ENCODE measurements at regions not wholly inside any gene's neighbourhood (a gene's known extent, or its start where the extent isn't known, plus 50 kb on each side); places are given as distances from the start of the nearest gene placed in this dataset.
A peak's percentile ranks its signal among the peaks of the same experiment; 100 is the strongest.
"Not testable (repeated sequence)": the region's sequence is repeated elsewhere in the genome, so short reads cannot be mapped to it uniquely, and the experiment has no call there.

DNA sequence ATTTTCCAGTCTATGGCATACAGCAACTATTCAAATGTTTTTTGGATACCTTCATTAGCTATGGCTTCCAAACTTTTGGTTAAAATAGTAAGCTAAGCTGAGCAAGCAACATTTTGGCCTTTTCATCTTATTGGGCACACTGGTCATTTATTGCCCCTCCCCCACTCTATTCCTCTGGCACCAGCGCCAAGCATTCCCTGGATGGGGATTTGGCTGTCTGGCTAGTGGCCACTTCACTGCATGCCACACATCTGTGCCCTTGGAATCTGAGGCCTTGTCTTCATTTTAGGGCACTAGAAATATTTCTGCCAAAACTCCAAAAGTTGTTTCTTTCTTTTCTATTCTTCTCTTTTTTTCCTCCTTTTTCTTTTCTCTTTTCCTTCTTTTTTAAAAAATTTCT, 305.8 kb upstream of the POTED start:
- H3K27ac ChIP-seq; DNase-seq (ENCODE audit: low spot score in 2 of 2); H3K4me3 ChIP-seq; H3K9me3 ChIP-seq; H3K36me3 ChIP-seq; H3K27me3 ChIP-seq; H3K4me1 ChIP-seq: not testable (repeated sequence)
- WGBS, 2 donors: 50% methylated on average over 1 of the region's 1 CpG; no CpG with 5 or more reads in 1 of the 2 donors

DNA sequence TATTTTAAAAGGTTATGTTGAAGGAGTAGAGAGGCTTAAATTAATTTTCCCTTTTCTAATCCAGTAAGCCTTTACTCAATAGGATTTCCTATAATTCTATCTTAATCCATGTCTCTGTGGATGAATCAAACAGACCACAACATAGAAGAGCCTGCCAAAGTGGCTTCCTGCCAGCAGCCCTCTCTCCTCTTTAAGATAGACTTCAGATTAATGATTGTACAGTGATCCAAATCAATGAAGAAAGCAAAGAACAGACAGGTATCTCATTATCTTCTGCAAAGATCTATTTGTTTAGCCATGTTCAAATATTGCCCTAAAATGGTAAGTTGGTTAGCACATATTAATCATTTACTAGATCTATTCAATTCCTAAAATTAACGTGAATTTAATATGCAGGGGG, 304.7 kb upstream of the POTED start:
- not testable (repeated sequence) for H3K9me3 ChIP-seq; H3K27me3 ChIP-seq; H3K4me3 ChIP-seq; H3K4me1 ChIP-seq; H3K36me3 ChIP-seq; H3K27ac ChIP-seq; DNase-seq (ENCODE audit: low spot score in 2 of 2)
- WGBS, 2 donors: 13 to 24% methylated on average over 1 of the region's 1 CpG

DNA sequence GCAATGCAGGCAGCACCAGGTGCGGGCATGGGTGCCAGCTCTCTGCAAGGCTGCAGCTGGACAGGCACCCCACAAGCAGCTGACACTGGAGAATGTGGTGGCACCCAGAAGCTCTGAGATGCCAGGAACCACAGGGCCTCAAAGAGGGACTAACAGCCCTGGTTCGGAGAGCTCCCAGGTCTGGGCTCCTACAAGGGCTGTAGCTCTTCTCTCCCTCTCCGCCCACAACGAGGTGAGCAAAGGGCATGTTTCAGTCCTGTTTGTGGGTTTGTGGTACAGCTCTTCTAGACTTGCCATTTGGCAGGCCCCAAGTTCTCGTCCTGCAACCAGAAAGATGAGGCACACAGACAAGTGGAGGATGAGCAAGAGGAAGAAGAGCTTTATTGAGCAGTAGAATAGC, 299.5 kb upstream of the POTED start:
- DNase-seq (ENCODE audit: low spot score in 2 of 2); H3K36me3 ChIP-seq; H3K4me3 ChIP-seq; H3K27ac ChIP-seq; H3K9me3 ChIP-seq; H3K27me3 ChIP-seq; H3K4me1 ChIP-seq: not testable (repeated sequence)
- WGBS, 2 donors: 75 to 76% methylated on average over 5 of the region's 5 CpGs

DNA sequence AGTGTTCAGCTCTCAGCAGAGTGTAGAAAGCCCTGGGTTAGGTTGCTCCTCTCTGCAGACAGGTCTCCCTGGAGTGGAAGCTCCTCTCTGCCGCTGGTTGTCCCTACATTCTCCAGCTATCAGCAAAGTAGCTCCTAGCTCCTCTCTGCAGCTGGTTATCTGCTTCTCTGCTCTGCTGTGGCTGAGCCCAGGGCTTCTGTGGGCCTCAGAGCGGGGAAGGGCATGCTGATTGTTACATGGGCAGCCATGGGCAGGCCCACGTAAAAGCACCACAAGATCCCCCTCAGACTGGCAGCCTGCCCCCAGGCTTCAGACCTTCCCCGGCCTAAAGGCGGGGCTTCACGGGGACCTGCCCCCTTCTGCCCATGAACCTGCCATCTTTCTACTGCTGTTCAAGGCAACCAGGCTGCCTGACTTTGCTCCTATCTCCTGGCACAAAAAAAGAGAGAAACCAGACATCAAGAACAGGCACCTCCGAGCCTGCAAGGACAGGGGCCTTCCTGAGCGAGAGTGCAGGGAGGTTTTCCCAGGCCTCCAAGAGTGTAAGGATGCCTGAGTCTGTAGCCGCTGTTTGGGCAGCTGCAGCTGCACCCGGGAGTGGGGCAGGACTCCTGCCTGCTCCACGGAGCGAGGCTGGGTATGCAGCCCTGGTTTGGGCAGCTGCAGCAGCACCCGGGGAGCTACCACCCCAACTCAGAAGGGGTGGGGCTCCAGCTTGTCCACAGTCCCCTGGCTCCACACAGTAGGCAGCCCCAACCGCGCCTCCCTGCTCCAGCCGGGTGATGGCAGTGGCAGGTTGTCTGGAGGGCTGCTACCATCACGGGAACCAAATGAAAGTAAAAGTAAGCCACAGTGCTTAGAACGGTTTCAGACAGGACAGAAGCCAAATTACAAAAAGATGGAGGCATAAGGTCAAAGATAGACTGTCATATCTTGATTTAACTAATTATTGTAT, 298.7 kb upstream of the POTED start:
- H3K36me3 ChIP-seq; H3K4me3 ChIP-seq; DNase-seq (ENCODE audit: low spot score in 2 of 2); H3K4me1 ChIP-seq; H3K27ac ChIP-seq; H3K27me3 ChIP-seq; H3K9me3 ChIP-seq: not testable (repeated sequence)
- WGBS, 2 donors: 62 to 71% methylated on average over 7 of the region's 18 CpGs

DNA sequence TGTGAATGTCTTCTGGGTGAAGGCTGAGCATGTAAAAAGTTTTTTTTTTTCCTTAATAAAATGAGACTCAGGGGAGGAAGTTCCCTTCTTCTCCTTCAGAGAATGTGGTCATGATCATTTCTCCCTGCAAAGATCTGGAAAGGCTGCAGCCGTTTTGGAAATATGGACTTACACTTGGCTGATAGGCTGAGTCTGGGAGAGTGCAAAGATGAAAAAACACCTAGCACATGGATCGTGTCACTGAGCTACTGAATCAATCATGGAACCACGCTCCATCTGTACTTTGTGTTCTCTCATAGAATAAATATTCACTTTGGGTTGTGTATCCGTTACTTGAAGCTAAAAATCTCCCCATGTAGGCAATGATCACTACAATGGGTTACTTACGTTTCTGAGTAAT, 290.9 kb upstream of the POTED start:
- not testable (repeated sequence) for DNase-seq (ENCODE audit: low spot score in 2 of 2)
- 43 to 54% methylated on average over 5 of the region's 5 CpGs for WGBS, 2 donors

DNA sequence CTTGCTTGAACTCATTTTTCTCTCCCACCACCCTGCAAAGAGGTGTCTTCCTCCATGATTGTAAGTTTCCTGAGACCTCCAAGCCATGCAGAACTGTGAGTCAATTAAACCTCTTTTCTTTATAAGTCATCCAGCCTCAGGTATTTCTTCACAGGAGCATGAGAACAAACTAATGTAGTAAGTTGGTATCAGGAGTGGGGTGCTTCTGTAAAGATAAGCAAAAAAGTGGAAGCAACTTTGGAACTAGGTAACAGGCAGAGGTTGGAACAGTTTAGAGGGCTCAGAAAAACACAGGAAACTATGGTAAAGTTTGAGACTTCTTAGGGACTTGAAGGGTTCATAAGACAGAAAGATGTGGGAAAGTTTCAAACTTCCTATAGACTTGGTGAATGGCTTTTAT, 287.7 kb upstream of the POTED start:
- H3K4me1 ChIP-seq; H3K9me3 ChIP-seq; DNase-seq (ENCODE audit: low spot score in 2 of 2); H3K36me3 ChIP-seq; H3K27ac ChIP-seq; H3K4me3 ChIP-seq; H3K27me3 ChIP-seq: not testable (repeated sequence)

More for the DNA sequence above, 290.9 kb upstream of the POTED start:
- not testable (repeated sequence) for H3K27me3 ChIP-seq, H3K36me3 ChIP-seq, H3K4me1 ChIP-seq, H3K4me3 ChIP-seq, H3K9me3 ChIP-seq, H3K27ac ChIP-seq

DNA sequence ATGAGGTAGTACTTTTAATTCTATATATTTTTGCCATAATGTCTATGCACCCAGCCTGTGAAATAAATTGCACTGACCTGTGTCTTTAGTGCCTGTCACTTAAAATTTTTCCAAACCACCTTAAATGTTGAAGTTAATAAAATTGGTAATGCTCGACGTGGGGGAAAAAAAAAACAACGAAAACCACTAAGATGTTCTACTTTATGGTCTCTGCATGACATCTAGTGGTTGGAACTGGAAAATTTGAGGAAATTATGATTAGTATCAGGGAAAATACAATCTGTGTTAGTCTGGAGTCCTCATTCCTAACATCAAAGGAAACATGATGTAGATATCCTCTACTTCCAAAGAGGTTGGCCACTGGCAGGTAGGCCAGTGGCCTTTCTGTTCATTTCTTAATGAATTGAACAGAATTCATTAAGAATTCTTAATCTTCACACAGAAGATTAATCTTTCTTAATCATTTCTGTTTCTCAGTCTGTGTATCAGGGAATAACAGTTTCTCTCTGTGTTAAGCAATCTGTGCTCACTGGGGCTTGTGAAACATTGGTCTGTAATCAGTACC, 268.8 kb upstream of the POTED start:
- not testable (repeated sequence) for H3K9me3 ChIP-seq; H3K27me3 ChIP-seq; H3K36me3 ChIP-seq; DNase-seq (ENCODE audit: low spot score in 2 of 2); H3K4me1 ChIP-seq; H3K27ac ChIP-seq; H3K4me3 ChIP-seq
- TF ChIP-seq, protein P1, sequence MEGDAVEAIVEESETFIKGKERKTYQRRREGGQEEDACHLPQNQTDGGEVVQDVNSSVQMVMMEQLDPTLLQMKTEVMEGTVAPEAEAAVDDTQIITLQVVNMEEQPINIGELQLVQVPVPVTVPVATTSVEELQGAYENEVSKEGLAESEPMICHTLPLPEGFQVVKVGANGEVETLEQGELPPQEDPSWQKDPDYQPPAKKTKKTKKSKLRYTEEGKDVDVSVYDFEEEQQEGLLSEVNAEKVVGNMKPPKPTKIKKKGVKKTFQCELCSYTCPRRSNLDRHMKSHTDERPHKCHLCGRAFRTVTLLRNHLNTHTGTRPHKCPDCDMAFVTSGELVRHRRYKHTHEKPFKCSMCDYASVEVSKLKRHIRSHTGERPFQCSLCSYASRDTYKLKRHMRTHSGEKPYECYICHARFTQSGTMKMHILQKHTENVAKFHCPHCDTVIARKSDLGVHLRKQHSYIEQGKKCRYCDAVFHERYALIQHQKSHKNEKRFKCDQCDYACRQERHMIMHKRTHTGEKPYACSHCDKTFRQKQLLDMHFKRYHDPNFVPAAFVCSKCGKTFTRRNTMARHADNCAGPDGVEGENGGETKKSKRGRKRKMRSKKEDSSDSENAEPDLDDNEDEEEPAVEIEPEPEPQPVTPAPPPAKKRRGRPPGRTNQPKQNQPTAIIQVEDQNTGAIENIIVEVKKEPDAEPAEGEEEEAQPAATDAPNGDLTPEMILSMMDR (IDR thresholded peaks at IDR 0.05): peak in 1 of 5 experiments; percentile 9
- WGBS, 2 donors: 4 to 20% methylated on average over 3 of the region's 3 CpGs

DNA sequence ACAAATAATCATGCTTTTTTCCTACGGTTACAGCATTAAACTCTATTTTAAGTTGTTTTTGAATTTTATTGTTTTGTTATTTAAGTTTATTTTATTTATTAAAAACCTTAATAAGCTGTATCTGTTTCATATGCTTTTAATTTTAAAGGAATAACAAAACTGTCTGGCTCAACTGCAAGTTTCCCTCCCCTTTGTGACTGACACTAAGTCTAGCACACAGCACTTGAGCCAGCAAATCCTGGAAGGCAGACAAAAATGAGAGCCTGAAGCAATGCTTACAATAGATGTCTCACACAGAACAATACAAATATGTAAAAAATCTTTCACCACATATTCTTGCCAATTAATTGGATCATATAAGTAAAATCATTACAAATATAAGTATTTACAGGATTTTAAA, 258.1 kb upstream of the POTED start:
- not testable (repeated sequence) for H3K27me3 ChIP-seq; H3K27ac ChIP-seq; DNase-seq (ENCODE audit: low spot score in 2 of 2); H3K4me3 ChIP-seq; H3K9me3 ChIP-seq; H3K4me1 ChIP-seq; H3K36me3 ChIP-seq
- WGBS, 2 donors: 54 to 67% methylated on average over 1 of the region's 1 CpG

DNA sequence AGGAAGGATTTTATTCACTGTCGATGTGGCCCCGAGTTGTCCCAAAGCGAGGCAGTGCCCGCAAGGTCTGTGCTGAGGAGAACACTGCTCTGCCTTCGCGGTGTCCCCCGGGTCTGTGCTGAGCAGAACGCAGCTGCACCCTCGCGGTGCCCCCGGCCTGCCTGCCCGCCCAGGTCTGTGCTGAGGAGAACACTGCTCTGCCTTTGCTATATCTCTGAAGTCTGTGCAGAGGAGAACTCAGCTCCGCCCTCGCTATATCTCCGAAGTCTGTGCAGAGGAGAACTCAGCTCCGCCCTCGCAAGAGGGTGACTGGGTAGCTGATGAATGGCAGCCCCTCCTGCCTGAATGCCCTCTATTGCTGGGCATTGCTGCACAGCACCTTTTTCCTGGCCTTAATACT, 249.4 kb upstream of the POTED start:
- H3K27me3 ChIP-seq; DNase-seq (ENCODE audit: low spot score in 2 of 2); H3K9me3 ChIP-seq; H3K36me3 ChIP-seq; H3K4me3 ChIP-seq; H3K4me1 ChIP-seq; H3K27ac ChIP-seq: not testable (repeated sequence)
- 86 to 92% methylated on average over 6 to 15 of the region's 17 CpGs for WGBS, 2 donors

All from tibial nerve (tissue), 4 donors.